ENCODE measurements at regions not wholly inside any gene's neighbourhood (a gene's known extent, or its start where the extent isn't known, plus 50 kb on each side); places are given as distances from the start of the nearest gene placed in this dataset.

DNA sequence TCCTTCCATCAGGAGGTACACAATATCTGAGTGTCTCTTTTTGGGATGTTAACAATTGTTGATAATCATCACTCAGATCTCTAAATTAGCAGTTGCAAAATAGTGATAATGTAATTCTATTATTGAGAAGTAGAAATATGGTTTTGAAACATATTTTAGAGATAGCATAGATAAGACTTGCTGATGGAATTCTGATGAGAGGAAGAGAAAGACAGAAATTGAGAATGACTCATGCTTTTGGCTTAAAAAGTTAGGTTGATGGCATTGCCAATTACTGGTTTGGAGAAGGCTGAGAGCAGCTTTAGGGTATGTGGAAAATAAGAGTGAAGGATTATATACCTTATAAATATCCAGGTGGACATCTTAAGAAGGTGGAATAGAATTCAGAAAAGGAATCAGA lies 106.4 kb upstream of the EDNRB start:
- no peak for TF ChIP-seq CTCF (IDR thresholded peaks at IDR 0.05; ENCODE audit: extremely low read depth in 1 of 2, insufficient read depth in 1 of 2, low read depth in 1 of 2, low read length in 2 of 2)
- TF ChIP-seq POLR2AphosphoS5 (IDR thresholded peaks at IDR 0.05; ENCODE audit: insufficient read depth, low read depth, low read length) = no peak
- TF ChIP-seq JUN (IDR thresholded peaks at IDR 0.05; ENCODE audit: borderline replicate concordance, insufficient read depth, insufficient read length, low read depth) = no peak
